Panc1 (cell line): ENCODE measurements at regions not wholly inside any gene's neighbourhood (a gene's known extent, or its start where the extent isn't known, plus 50 kb on each side); places are given as distances from the start of the nearest gene placed in this dataset.

Experiments
- ATAC-seq: fragments of 200-7000 bp; cut with Tn5 transposase; 2 replicates; pipeline ENCODE4 v1.9.1; 2020; ENCODE audit warnings: mild to moderate bottlenecking, moderate library complexity
- BruUV-seq: library from RNA; stranded (reverse); fragments of 400-500 nt; replicated peaks from 2 replicates; lab custom pipeline; 2021; lab: Mats Ljungman, UMichigan
- CTCF ChIA-PET: fragments of 300-600 bp; sonication (Branson Sonifier 250); formaldehyde crosslinking; loops from one replicate; lab custom pipeline; 2022; ENCODE audit warnings: antibody characterized with exemption; lab: Charles Lee
- POLR2A ChIA-PET: fragments of 300-600 bp; sonication (Branson Sonifier 250); formaldehyde crosslinking; loops from one replicate; lab custom pipeline; 2022; ENCODE audit warnings: antibody characterized with exemption; lab: Charles Lee
- DNase-seq: peaks from one replicate; pipeline ENCODE4 v3.0.0-alpha.2; 2010; ENCODE audit warnings: low read depth, low spot score
- H3K27ac ChIP-seq: 2 replicates; pipeline ENCODE4 v1.5.1; 2011; ENCODE audit warnings: mild to moderate bottlenecking, low read length, inconsistent platforms
- H3K27me3 ChIP-seq: fragments of 200-500 bp; sonication (Bioruptor generic); 2 replicates; pipeline ENCODE4 v1.6.0; 2014; ENCODE audit warnings: low read length, inconsistent platforms; ENCODE audit not compliant: control insufficient read depth, insufficient read depth
- H3K36me3 ChIP-seq: fragments of 200-500 bp; sonication (Bioruptor generic); 2 replicates; pipeline ENCODE4 v1.5.1; 2014; ENCODE audit warnings: inconsistent platforms, mild to moderate bottlenecking, low read length, moderate library complexity; ENCODE audit not compliant: control insufficient read depth, insufficient read depth
- H3K4me1 ChIP-seq: 2 replicates; pipeline ENCODE4 v1.5.1; 2011; ENCODE audit warnings: inconsistent platforms, mild to moderate bottlenecking, low read length, moderate library complexity; ENCODE audit not compliant: control insufficient read depth, insufficient read depth
- H3K4me3 ChIP-seq, 2 experiments: 2 replicates each; pipeline ENCODE4 v1.5.1; 2011 to 2012; ENCODE audit warnings: low read depth in 2 of 2, low read length in 2 of 2, mild to moderate bottlenecking in 2 of 2, inconsistent platforms in 1 of 2, moderate library complexity in 1 of 2
- H3K9me3 ChIP-seq: fragments of 200-500 bp; sonication (Bioruptor generic); 2 replicates; pipeline ENCODE4 v1.5.1; 2014; ENCODE audit warnings: low read depth, mild to moderate bottlenecking, inconsistent platforms, low read length, moderate library complexity; ENCODE audit not compliant: control insufficient read depth, insufficient read depth
- POLR2AphosphoS5 ChIP-seq: IDR thresholded peaks from 2 replicates; pipeline ENCODE4 v1.6.1; 2012; ENCODE audit warnings: mild to moderate bottlenecking, low read depth, low read length, moderate library complexity
- SIN3A ChIP-seq: IDR thresholded peaks from 2 replicates; pipeline ENCODE4 v1.6.1; 2012; ENCODE audit warnings: low read depth, mild to moderate bottlenecking, low read length, moderate library complexity, borderline replicate concordance; ENCODE audit not compliant: insufficient read depth
- TCF7L2 ChIP-seq: IDR thresholded peaks from 2 replicates; pipeline ENCODE4 v1.6.1; 2011; ENCODE audit warnings: mild to moderate bottlenecking, low read depth, low read length, inconsistent platforms
- in situ Hi-C: cut with HindIII; loops from 2 replicates; pipeline ENCODE4 v1.10.0; 2016; ENCODE audit warnings: low sequenced_read_pairs, low pct_unique_long_range_greater_than_20kb
- intact Hi-C: fragments of 100-400 bp; cut with micrococcal nuclease; formaldehyde crosslinking; loops from one replicate; pipeline ENCODE4 v1.10.0; 2022; ENCODE audit not compliant: unreplicated experiment
- TF ChIP-seq, protein P1 (sequence below), 2 experiments: IDR thresholded peaks; 2 replicates each; pipeline ENCODE4 v1.6.1; 2011 to 2012; ENCODE audit warnings: low read depth in 2 of 2, control low read depth in 1 of 2, low read length in 1 of 2, mild to moderate bottlenecking in 1 of 2, moderate library complexity in 1 of 2; ENCODE audit not compliant: insufficient read depth in 1 of 2
- TF ChIP-seq, protein P2 (sequence below): fragments of 450-650 bp; IDR thresholded peaks from 2 replicates; pipeline ENCODE4 v1.5.1; 2017; ENCODE audit warnings: mild to moderate bottlenecking

DNA sequence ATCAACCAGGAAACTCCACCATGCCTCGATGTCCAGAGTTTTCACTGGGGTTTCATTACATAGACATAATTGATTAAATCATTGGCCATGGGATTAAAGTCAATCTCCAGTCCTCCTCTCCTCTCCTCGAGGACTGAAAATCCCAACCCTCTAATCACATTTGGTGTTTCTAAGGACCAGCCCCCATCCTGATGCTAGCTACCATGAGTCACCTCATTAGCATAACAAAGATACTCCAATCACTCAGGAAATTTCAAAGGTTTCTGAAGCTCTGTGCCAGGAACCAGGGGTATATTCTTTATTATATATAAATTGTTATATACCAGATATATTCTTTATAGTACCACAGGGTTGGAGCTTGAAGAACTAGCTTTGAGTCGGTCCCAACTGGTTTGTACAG, 177.5 kb upstream of the PRNP start:
- intact Hi-C loops = no loop called here
- ATAC-seq = no peak
- Histone ChIP-seq H3K4me1 (peaks cover 7% of the 10 kb centered on the region; the same call in 1 of the 2 replicates), H3K27ac (no peak overlapping the region), H3K4me3 (no peak overlapping the region), H3K9me3 (no peaks in the 10 kb centered on the region), H3K27me3 (no peaks in the 10 kb centered on the region), H3K36me3 (no peaks in the 10 kb centered on the region)
- in situ Hi-C loops = no loop called here
- ChIA-PET CTCF (no interaction called here), POLR2A (no interaction called here)
- DNase-seq = no peak
- TF ChIP-seq, protein P1, sequence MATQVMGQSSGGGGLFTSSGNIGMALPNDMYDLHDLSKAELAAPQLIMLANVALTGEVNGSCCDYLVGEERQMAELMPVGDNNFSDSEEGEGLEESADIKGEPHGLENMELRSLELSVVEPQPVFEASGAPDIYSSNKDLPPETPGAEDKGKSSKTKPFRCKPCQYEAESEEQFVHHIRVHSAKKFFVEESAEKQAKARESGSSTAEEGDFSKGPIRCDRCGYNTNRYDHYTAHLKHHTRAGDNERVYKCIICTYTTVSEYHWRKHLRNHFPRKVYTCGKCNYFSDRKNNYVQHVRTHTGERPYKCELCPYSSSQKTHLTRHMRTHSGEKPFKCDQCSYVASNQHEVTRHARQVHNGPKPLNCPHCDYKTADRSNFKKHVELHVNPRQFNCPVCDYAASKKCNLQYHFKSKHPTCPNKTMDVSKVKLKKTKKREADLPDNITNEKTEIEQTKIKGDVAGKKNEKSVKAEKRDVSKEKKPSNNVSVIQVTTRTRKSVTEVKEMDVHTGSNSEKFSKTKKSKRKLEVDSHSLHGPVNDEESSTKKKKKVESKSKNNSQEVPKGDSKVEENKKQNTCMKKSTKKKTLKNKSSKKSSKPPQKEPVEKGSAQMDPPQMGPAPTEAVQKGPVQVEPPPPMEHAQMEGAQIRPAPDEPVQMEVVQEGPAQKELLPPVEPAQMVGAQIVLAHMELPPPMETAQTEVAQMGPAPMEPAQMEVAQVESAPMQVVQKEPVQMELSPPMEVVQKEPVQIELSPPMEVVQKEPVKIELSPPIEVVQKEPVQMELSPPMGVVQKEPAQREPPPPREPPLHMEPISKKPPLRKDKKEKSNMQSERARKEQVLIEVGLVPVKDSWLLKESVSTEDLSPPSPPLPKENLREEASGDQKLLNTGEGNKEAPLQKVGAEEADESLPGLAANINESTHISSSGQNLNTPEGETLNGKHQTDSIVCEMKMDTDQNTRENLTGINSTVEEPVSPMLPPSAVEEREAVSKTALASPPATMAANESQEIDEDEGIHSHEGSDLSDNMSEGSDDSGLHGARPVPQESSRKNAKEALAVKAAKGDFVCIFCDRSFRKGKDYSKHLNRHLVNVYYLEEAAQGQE (IDR thresholded peaks at IDR 0.05; ENCODE audit: insufficient read depth in 1 of 2, low read depth in 2 of 2, low read length in 1 of 2) = no peak
- TF ChIP-seq TCF7L2 (no peak), POLR2AphosphoS5 (no peak), SIN3A (no peak)
- TF ChIP-seq, protein P2, sequence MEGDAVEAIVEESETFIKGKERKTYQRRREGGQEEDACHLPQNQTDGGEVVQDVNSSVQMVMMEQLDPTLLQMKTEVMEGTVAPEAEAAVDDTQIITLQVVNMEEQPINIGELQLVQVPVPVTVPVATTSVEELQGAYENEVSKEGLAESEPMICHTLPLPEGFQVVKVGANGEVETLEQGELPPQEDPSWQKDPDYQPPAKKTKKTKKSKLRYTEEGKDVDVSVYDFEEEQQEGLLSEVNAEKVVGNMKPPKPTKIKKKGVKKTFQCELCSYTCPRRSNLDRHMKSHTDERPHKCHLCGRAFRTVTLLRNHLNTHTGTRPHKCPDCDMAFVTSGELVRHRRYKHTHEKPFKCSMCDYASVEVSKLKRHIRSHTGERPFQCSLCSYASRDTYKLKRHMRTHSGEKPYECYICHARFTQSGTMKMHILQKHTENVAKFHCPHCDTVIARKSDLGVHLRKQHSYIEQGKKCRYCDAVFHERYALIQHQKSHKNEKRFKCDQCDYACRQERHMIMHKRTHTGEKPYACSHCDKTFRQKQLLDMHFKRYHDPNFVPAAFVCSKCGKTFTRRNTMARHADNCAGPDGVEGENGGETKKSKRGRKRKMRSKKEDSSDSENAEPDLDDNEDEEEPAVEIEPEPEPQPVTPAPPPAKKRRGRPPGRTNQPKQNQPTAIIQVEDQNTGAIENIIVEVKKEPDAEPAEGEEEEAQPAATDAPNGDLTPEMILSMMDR = no peak
- no TSS peak for BruUV-seq

DNA sequence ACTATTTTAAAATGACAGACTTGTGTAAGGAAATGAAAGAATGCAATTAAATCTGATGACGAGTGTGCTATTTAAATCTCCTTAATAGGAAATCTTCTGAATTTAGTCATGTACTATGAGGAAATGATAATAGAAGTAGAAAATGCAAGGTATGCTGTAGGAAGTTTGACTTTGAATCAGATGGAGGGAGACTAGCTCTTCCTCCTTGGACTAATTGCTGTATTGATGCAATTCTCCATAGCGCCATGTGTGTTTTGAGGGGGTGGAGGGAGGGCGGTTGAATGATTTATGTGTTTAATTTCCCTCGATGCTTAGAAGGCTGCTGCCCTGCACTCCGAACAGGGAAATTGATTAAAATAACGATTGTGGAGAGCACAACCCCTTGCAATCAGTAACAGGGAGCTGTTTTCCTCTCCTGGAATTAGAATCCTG, 179.0 kb upstream of the PRNP start:
- Histone ChIP-seq H3K4me1 (no peaks in the 10 kb centered on the region), H3K4me3 (no peak overlapping the region), H3K9me3 (no peaks in the 10 kb centered on the region), H3K36me3 (no peaks in the 10 kb centered on the region), H3K27ac (no peak overlapping the region), H3K27me3 (no peaks in the 10 kb centered on the region)
- intact Hi-C loops = no loop called here
- CTCF ChIA-PET = no interaction called here
- POLR2A ChIA-PET = no interaction called here
- TF ChIP-seq POLR2AphosphoS5 (no peak), TCF7L2 (no peak), SIN3A (no peak)
- TF ChIP-seq, protein P2 = no peak
- TF ChIP-seq, protein P1 (IDR thresholded peaks at IDR 0.05; ENCODE audit: insufficient read depth in 1 of 2, low read depth in 2 of 2, low read length in 1 of 2) = no peak
- in situ Hi-C loops = no loop called here
- BruUV-seq = no TSS peak
- ATAC-seq (no peak), DNase-seq (no peak)
